NCI-H1092 (cell line): ENCODE measurements at regions not wholly inside any gene's neighbourhood (a gene's known extent, or its start where the extent isn't known, plus 50 kb on each side); places are given as distances from the start of the nearest gene placed in this dataset.

Experiments
- DNase-seq: peaks from one replicate; lab custom pipeline; 2025; lab: John Stamatoyannopoulos, UW

- DNase-seq, result no peak
Observed at GRCh38 chr4:123841447-123842121, 445.0 kb downstream of the SPRY1 start.

- DNase-seq, result no peak
Observed at GRCh38 chr4:123843137-123843536, 446.5 kb downstream of the SPRY1 start.

GRCh38 chr4:123844374-123844773 is 447.8 kb downstream of the SPRY1 start:
- DNase-seq, result no peak

- no peak for DNase-seq
Observed at GRCh38 chr4:123846092-123846491, 449.5 kb downstream of the SPRY1 start.

- no peak for DNase-seq
Observed at GRCh38 chr4:123846561-123846960, 450.0 kb downstream of the SPRY1 start.

GRCh38 chr4:123848606-123849005 is 452.0 kb downstream of the SPRY1 start:
- no peak for DNase-seq

GRCh38 chr4:123849495-123849894 is 452.9 kb downstream of the SPRY1 start:
- no peak for DNase-seq

- no peak for DNase-seq
Observed at GRCh38 chr4:123851521-123851920, 454.9 kb downstream of the SPRY1 start.

- no peak for DNase-seq
Observed at GRCh38 chr4:123853651-123854050, 457.1 kb downstream of the SPRY1 start.

GRCh38 chr4:123856689-123857545 is 460.3 kb downstream of the SPRY1 start:
- DNase-seq, result no peak

GRCh38 chr4:123858465-123858864 is 461.9 kb downstream of the SPRY1 start:
- DNase-seq, result no peak

GRCh38 chr4:123862812-123863211 is 466.2 kb downstream of the SPRY1 start:
- no peak for DNase-seq

- no peak for DNase-seq
Observed at GRCh38 chr4:123866796-123867195, 470.2 kb downstream of the SPRY1 start.

GRCh38 chr4:123867910-123868587 is 471.5 kb downstream of the SPRY1 start:
- no peak for DNase-seq

- DNase-seq, result no peak
Observed at GRCh38 chr4:123869286-123870215, 473.0 kb downstream of the SPRY1 start.

- no peak for DNase-seq
Observed at GRCh38 chr4:123870216-123870876, 473.8 kb downstream of the SPRY1 start.

- DNase-seq, result no peak
Observed at GRCh38 chr4:123871341-123871740, 474.7 kb downstream of the SPRY1 start.

- no peak for DNase-seq
Observed at GRCh38 chr4:123874063-123874462, 477.5 kb downstream of the SPRY1 start.

GRCh38 chr4:123876143-123876542 is 479.5 kb downstream of the SPRY1 start:
- DNase-seq, result no peak

GRCh38 chr4:123876671-123877101 is 480.1 kb downstream of the SPRY1 start:
- no peak for DNase-seq

GRCh38 chr4:123877551-123877950 is 481.0 kb downstream of the SPRY1 start:
- DNase-seq, result no peak
